WTC11 (cell line): ENCODE measurements at regions not wholly inside any gene's neighbourhood (a gene's known extent, or its start where the extent isn't known, plus 50 kb on each side); places are given as distances from the start of the nearest gene placed in this dataset.

Experiments
- ATAC-seq: fragments of 200-7000 bp; cut with Tn5 transposase; 2 replicates; pipeline ENCODE4 v1.10.0; 2021; ENCODE audit warnings: mild to moderate bottlenecking, moderate library complexity
- CTCF ChIA-PET: fragments of 300-600 bp; sonication (Branson Sonifier 250); formaldehyde crosslinking; loops from one replicate; lab custom pipeline; 2021; ENCODE audit warnings: antibody characterized with exemption; lab: Charles Lee
- POLR2A ChIA-PET: fragments of 350-600 bp; sonication (Branson Sonifier 250); formaldehyde crosslinking; loops from one replicate; lab custom pipeline; 2021; ENCODE audit warnings: antibody characterized with exemption; lab: Charles Lee
- DNase-seq: peaks from one replicate; pipeline ENCODE4 v3.0.0; 2021; ENCODE audit warnings: low spot score
- H3K27ac Mint-ChIP-seq: 2 replicates; pipeline ENCODE4 v1.8.0; 2021; ENCODE audit warnings: mixed read lengths
- H3K27me3 Mint-ChIP-seq: 2 replicates; pipeline ENCODE4 v1.8.0; 2021; ENCODE audit warnings: low read depth, mild to moderate bottlenecking, moderate library complexity, mixed read lengths
- H3K36me3 Mint-ChIP-seq: 2 replicates; pipeline ENCODE4 v1.8.0; 2021; ENCODE audit warnings: mixed read lengths
- H3K4me1 Mint-ChIP-seq: 2 replicates; pipeline ENCODE4 v1.8.0; 2022; ENCODE audit warnings: mixed read lengths
- H3K4me3 Mint-ChIP-seq: 2 replicates; pipeline ENCODE4 v1.8.0; 2021; ENCODE audit warnings: mild to moderate bottlenecking, moderate library complexity, mixed read lengths
- H3K9me3 Mint-ChIP-seq: 2 replicates; pipeline ENCODE4 v1.8.0; 2021; ENCODE audit warnings: mixed read lengths
- CBFB ChIP-seq: sonication (generic); formaldehyde crosslinking; IDR thresholded peaks from 2 replicates; pipeline ENCODE4 v1.8.1; 2022; ENCODE audit warnings: mild to moderate bottlenecking, low read depth, missing genetic modification reagents
- CDX4 ChIP-seq: fragments of 250-450 bp; sonication (Bioruptor Pico); IDR thresholded peaks from 2 replicates; pipeline ENCODE4 v1.9.0; 2021; ENCODE audit warnings: moderate library complexity, mild to moderate bottlenecking, inconsistent platforms, borderline replicate concordance
- CREB1 ChIP-seq: sonication (generic); formaldehyde crosslinking; IDR thresholded peaks from 2 replicates; pipeline ENCODE4 v1.8.0; 2023; ENCODE audit warnings: mild to moderate bottlenecking, missing genetic modification reagents
- EMX1 ChIP-seq: fragments of 250-450 bp; sonication (Bioruptor Pico); IDR thresholded peaks from 2 replicates; pipeline ENCODE4 v1.8.0; 2021; ENCODE audit warnings: mild to moderate bottlenecking
- HMGXB4 ChIP-seq: sonication (generic); formaldehyde crosslinking; IDR thresholded peaks from 2 replicates; pipeline ENCODE4 v1.8.1; 2023; ENCODE audit warnings: mild to moderate bottlenecking, moderate library complexity, missing genetic modification reagents
- NFYB ChIP-seq: sonication (generic); formaldehyde crosslinking; conservative IDR thresholded peaks from 2 replicates; pipeline ENCODE4 v1.8.0; 2022; ENCODE audit warnings: low read depth, missing genetic modification reagents
- NR2C2 ChIP-seq: sonication (generic); formaldehyde crosslinking; IDR thresholded peaks from 2 replicates; pipeline ENCODE4 v1.8.0; 2022; ENCODE audit warnings: mild to moderate bottlenecking, missing genetic modification reagents
- OVOL2 ChIP-seq: fragments of 250-450 bp; sonication (Bioruptor Pico); IDR thresholded peaks from 2 replicates; pipeline ENCODE4 v1.9.0; 2021; ENCODE audit warnings: mild to moderate bottlenecking, borderline replicate concordance
- RELA ChIP-seq: sonication (generic); formaldehyde crosslinking; IDR thresholded peaks from 2 replicates; pipeline ENCODE4 v1.8.1; 2022; ENCODE audit warnings: missing genetic modification reagents, mild to moderate bottlenecking, borderline replicate concordance
- SOX15 ChIP-seq: fragments of 250-450 bp; sonication (Bioruptor Pico); IDR thresholded peaks from 2 replicates; pipeline ENCODE4 v1.9.0; 2021; ENCODE audit warnings: mild to moderate bottlenecking
- TEAD4 ChIP-seq: sonication (generic); formaldehyde crosslinking; IDR thresholded peaks from 2 replicates; pipeline ENCODE4 v1.8.0; 2022; ENCODE audit warnings: mild to moderate bottlenecking, missing genetic modification reagents
- USF2 ChIP-seq: sonication (generic); formaldehyde crosslinking; IDR thresholded peaks from 2 replicates; pipeline ENCODE4 v1.8.1; 2023; ENCODE audit warnings: mild to moderate bottlenecking, missing genetic modification reagents, moderate library complexity
- ZBTB43 ChIP-seq: sonication (generic); formaldehyde crosslinking; IDR thresholded peaks from 2 replicates; pipeline ENCODE4 v1.8.1; 2023; ENCODE audit warnings: mild to moderate bottlenecking, missing genetic modification reagents
- ZSCAN18 ChIP-seq: fragments of 250-450 bp; sonication (Bioruptor Pico); IDR thresholded peaks from 2 replicates; pipeline ENCODE4 v2.1.2; 2022; ENCODE audit warnings: mild to moderate bottlenecking, moderate library complexity

- ATAC-seq (no peak), DNase-seq (no peak)
- no peaks in the 10 kb centered on the region; the same call in 1 of the 2 replicates for H3K27me3 Mint-ChIP-seq
- no peak overlapping the region for H3K4me3 Mint-ChIP-seq
- no peak for TF ChIP-seq ZSCAN18 (CRISPR knock-in tag)
- H3K27ac Mint-ChIP-seq = no peak overlapping the region
- no peaks in the 10 kb centered on the region for H3K36me3 Mint-ChIP-seq
- H3K4me1 Mint-ChIP-seq = no peaks in the 10 kb centered on the region
- ChIA-PET CTCF (no interaction called here), POLR2A (no interaction called here)
- no peaks in the 10 kb centered on the region for H3K9me3 Mint-ChIP-seq
Measured at GRCh38 chr11:29320196-29320595, 696.6 kb downstream of the KCNA4 start.

GRCh38 chr11:29319210-29319609 is 697.6 kb downstream of the KCNA4 start:
- Mint-ChIP-seq H3K4me1 (no peaks in the 10 kb centered on the region), H3K36me3 (no peaks in the 10 kb centered on the region), H3K27ac (no peak overlapping the region), H3K9me3 (no peaks in the 10 kb centered on the region), H3K27me3 (no peaks in the 10 kb centered on the region; the same call in 1 of the 2 replicates), H3K4me3 (no peak overlapping the region)
- ChIA-PET POLR2A (no interaction called here), CTCF (interaction anchor here (1.3 kb wide), 1 partner anchor 19 kb away, joined by 3 read pairs; no protein-coding TSS in a partner anchor)
- TF ChIP-seq TEAD4 (CRISPR knock-in tag) (no peak), USF2 (CRISPR knock-in tag) (no peak), ZSCAN18 (CRISPR knock-in tag) (no peak), NR2C2 (no peak)
- ATAC-seq (no peak), DNase-seq (no peak)

GRCh38 chr11:29318134-29318845 is 698.5 kb downstream of the KCNA4 start:
- Mint-ChIP-seq H3K27me3 (no peaks in the 10 kb centered on the region), H3K4me3 (no peak overlapping the region), H3K4me1 (no peaks in the 10 kb centered on the region)
- ChIA-PET CTCF (interaction anchor here (0.6 to 1.3 kb wide), 2 partner anchors 10 to 20 kb away, joined by 3 to 5 read pairs; no protein-coding TSS in a partner anchor), POLR2A (no interaction called here)
- ATAC-seq = no peak
- no peak for TF ChIP-seq SOX15
- TF ChIP-seq CDX4 = no peak
- TF ChIP-seq NFYB (CRISPR knock-in tag) = no peak
- TF ChIP-seq CBFB (CRISPR knock-in tag) = no peak
- no peak for TF ChIP-seq CREB1
- no peak for TF ChIP-seq HMGXB4 (CRISPR knock-in tag)
- TF ChIP-seq RELA (CRISPR knock-in tag) = no peak
- TF ChIP-seq, all 79 proteins: peak for 0
- no peak for DNase-seq
- no peak overlapping the region for H3K27ac Mint-ChIP-seq
- no peaks in the 10 kb centered on the region for H3K9me3 Mint-ChIP-seq
- no peaks in the 10 kb centered on the region for H3K36me3 Mint-ChIP-seq

GRCh38 chr11:29317694-29318093 is 699.1 kb downstream of the KCNA4 start:
- DNase-seq (no peak), ATAC-seq (no peak)
- ChIA-PET POLR2A (no interaction called here), CTCF (interaction anchor here (0.6 kb wide), 1 partner anchor 11 kb away, joined by 5 read pairs; no protein-coding TSS in a partner anchor)
- Mint-ChIP-seq H3K36me3 (no peaks in the 10 kb centered on the region), H3K4me3 (no peak overlapping the region), H3K9me3 (no peaks in the 10 kb centered on the region), H3K27me3 (no peaks in the 10 kb centered on the region), H3K4me1 (no peaks in the 10 kb centered on the region), H3K27ac (no peak overlapping the region)
- TF ChIP-seq OVOL2 = no peak
- TF ChIP-seq EMX1 (CRISPR knock-in tag) = no peak
- TF ChIP-seq ZSCAN18 (CRISPR knock-in tag) = no peak
- no peak for TF ChIP-seq ZBTB43 (CRISPR knock-in tag)
- TF ChIP-seq, all 79 proteins: peak for 0
